ENCODE measurements at regions not wholly inside any gene's neighbourhood (a gene's known extent, or its start where the extent isn't known, plus 50 kb on each side); places are given as distances from the start of the nearest gene placed in this dataset.
A peak's percentile ranks its signal among the peaks of the same experiment; 100 is the strongest.

DNA sequence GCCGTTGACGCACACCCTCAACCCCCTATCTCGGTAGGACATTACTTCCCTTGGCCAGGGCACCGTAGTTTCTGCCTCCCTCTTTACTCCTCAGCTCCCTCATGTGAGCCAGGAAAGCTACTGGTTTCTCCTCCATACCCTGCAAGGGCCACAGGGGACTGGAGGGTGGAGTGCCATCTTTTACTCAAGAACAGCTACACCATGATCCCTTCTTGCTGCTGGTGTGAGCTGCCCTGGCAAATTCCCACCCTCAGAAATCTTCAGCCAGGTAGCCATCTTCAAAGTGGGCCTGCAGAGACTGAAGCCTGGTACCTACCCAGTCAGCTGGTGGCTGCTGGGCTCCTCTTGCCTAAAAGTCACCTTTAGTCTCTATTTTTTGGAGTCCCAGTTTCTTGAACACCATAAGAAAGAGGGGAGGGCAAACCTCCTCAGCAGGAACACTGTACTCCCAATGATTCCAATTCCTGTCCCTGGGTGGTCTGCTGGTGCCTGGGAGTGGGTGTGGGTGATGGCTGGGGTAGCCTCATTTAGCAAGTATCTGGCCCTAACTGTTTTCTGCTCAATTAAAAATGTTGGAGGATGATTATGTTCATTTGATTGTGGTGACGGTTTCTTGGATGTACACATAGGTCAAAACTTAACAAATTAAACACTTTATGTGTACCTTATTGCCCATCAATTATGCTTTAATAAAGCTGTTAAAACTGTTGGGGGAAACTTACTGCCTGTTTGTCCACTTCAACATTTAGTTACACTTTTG, 105.0 kb upstream of the NPY start:
- no peak for DNase-seq (ENCODE audit: extremely low read depth, low read depth)
- TF ChIP-seq, protein P1, sequence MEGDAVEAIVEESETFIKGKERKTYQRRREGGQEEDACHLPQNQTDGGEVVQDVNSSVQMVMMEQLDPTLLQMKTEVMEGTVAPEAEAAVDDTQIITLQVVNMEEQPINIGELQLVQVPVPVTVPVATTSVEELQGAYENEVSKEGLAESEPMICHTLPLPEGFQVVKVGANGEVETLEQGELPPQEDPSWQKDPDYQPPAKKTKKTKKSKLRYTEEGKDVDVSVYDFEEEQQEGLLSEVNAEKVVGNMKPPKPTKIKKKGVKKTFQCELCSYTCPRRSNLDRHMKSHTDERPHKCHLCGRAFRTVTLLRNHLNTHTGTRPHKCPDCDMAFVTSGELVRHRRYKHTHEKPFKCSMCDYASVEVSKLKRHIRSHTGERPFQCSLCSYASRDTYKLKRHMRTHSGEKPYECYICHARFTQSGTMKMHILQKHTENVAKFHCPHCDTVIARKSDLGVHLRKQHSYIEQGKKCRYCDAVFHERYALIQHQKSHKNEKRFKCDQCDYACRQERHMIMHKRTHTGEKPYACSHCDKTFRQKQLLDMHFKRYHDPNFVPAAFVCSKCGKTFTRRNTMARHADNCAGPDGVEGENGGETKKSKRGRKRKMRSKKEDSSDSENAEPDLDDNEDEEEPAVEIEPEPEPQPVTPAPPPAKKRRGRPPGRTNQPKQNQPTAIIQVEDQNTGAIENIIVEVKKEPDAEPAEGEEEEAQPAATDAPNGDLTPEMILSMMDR (IDR thresholded peaks at IDR 0.05; ENCODE audit: low read depth, low read length) = no peak

DNA sequence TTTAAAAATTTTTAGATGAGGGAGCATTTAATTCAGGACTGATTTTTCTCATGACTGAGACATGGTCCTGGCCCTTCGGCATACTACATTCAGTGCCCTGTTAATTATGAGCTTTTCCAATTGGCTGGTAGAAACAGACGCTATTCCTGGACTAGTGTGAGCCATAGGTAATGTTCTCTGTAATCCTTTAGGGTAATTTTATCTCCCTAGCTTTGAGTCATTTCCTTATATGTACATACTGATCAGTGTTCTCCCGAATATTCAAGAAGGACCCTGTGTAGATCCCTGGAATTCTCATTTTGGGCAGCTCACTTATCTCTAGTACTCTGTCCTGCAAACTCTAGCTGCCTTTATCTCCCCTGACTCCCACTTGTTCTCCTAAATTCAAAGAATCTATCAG, 92.6 kb upstream of the NPY start:
- DNase-seq (ENCODE audit: extremely low read depth, low read depth) = no peak
- TF ChIP-seq, protein P1 (IDR thresholded peaks at IDR 0.05; ENCODE audit: low read depth, low read length) = no peak

DNA sequence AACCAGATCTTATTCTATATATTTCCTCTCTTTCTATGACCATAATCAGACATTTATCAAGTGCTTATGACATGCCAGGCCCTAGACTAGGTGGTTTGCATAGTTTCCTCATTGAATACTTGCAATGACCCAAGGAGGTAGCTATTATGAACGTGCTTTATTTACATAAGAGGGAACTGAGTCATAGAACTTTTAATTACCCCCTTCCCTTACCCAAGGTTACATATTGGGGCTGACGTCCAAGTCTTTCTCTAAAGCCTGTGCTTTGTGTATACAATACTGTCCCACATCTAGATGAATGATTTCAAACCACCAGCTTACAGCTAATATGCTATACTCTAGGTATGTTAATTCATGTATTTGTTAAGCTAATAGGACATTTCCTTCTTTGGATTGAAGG, 91.9 kb upstream of the NPY start:
- TF ChIP-seq, protein P1 (IDR thresholded peaks at IDR 0.05; ENCODE audit: low read depth, low read length) = no peak
- peak; percentile 37 for DNase-seq (ENCODE audit: extremely low read depth, low read depth)

DNA sequence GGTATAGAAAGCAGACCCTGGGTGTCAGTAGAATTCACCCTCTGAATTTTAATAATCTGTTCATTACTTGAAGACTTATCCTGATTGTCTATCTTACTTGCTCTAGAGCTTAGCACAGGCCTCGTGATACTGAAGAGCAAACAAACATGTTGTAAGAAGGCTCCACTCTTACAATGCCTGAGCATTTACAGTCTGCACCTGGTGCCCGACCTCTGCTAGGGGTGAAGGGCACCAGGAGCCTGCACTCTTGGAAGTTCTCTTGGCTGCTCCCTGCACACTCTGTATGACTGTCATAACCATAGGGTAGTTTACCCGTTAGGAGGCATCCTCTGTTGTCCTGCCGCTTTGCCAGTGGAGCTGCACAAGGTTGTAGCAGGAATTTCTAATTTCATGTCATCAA, 91.3 kb upstream of the NPY start:
- DNase-seq (ENCODE audit: extremely low read depth, low read depth) = no peak
- TF ChIP-seq, protein P1 (IDR thresholded peaks at IDR 0.05; ENCODE audit: low read depth, low read length) = no peak

DNA sequence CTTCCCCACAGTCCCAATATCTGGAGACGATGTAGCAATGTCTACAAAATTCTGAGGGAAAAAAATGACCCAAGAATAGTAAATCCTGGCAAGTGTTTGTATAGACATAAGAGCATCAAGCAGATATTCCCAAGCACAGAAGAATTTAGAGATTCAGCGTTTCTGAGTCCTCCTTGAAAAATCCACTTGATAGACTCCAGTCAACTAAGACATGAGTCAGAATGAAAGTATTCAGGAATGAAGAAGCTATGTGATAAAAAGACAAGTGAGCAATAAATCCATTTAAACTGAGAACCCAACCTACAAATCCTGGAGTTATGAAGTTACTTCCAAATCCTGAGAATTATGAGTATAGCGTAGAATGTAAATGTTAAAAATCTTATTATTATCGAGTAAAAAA, 86.1 kb upstream of the NPY start:
- TF ChIP-seq, protein P1 (IDR thresholded peaks at IDR 0.05; ENCODE audit: low read depth, low read length) = no peak
- DNase-seq (ENCODE audit: extremely low read depth, low read depth) = no peak

DNA sequence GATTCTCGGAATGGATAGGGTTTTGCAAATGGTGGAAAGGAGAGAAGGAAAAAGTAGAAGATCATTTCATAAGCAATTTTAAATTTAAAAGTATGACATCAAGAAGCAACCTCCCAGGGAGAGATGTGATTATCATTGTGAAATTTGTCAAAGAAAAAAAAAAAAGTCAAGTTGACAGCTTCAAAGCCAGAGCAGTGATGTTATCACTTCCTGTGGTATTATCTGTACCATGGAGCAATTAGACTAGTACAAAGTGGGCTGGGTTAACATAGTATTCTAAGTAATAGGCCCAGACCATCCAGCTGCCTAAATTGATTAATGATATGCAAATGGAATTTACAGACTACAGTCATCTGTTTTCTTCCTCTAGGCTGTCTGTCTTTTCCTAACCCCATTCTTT, 84.0 kb upstream of the NPY start:
- DNase-seq (ENCODE audit: extremely low read depth, low read depth) = no peak

DNA sequence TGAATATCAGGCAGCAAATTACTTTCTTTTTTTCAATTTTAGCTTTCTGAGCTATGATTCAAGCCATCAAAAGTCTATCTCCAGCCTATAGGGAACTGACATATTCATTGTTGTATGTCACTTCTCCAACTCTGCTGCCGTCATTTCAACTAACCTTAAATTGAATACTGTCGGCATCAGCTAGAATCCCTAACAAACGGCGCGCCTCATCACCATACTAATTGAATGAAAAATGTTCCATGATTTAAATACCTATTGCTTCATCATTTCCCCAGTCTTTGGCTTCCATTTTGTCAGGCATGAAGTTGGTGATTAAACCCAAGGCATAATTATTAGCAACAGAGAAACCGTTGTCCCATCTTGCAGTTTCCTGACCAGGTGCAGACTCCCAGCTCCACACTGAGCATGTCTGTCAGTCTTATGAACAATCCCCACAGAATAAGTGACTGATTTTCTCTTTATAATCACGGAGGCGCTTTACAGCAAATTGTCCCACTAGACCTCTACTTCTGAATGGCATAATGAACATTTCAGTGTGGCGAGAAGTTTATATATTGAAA, 83.5 kb upstream of the NPY start:
- no peak for DNase-seq (ENCODE audit: extremely low read depth, low read depth)
- TF ChIP-seq, protein P1 (IDR thresholded peaks at IDR 0.05; ENCODE audit: low read depth, low read length) = no peak

More for the DNA sequence above, 84.0 kb upstream of the NPY start:
- TF ChIP-seq, protein P1 (IDR thresholded peaks at IDR 0.05; ENCODE audit: low read depth, low read length) = no peak

Data from AG09319 (cell line).